K562 (cell line): ENCODE measurements at regions not wholly inside any gene's neighbourhood (a gene's known extent, or its start where the extent isn't known, plus 50 kb on each side); places are given as distances from the start of the nearest gene placed in this dataset.

Source experiments
- ATAC-seq: fragments of 200-7000 bp; cut with Tn5 transposase; 3 replicates; pipeline ENCODE4 v1.9.1; 2020; ENCODE audit warnings: moderate library complexity
- BruUV-seq: library from RNA; stranded (reverse); fragments of 400-500 nt; replicated peaks from 2 replicates; lab custom pipeline; 2021; lab: Mats Ljungman, UMichigan
- CTCF ChIA-PET: fragments of 300-600 bp; formaldehyde crosslinking; extraction: SDS; loops from one replicate; lab custom pipeline; 2021; ENCODE audit warnings: low intra/inter-chr PET ratio; lab: Yijun Ruan, JAX
- POLR2A ChIA-PET: fragments of 300-600, 350-650 bp; sonication (Branson Sonifier 250); formaldehyde crosslinking; extraction: SDS; loops from one replicate; lab custom pipeline; 2021; ENCODE audit warnings: antibody characterized with exemption, inconsistent platforms; lab: Yijun Ruan, JAX
- DNase-seq, 4 experiments: peaks; one replicate each; pipeline versions ENCODE4 v3.0.0 to v3.0.0-alpha.2; 2011 to 2018; ENCODE audit warnings: low spot score in 3 of 4, mixed read lengths in 3 of 4; ENCODE audit errors: extremely low read depth in 1 of 4
- FAIRE-seq: peaks from 2 replicates; lab custom pipeline; 2011; peaks lifted over from hg19 to GRCh38; lab: Jason Lieb, UNC
- H2AFZ ChIP-seq: 2 replicates; pipeline ENCODE4 v1.6.0; 2011; ENCODE audit warnings: low read depth, low read length, control low read depth, inconsistent platforms
- H3K27ac ChIP-seq: fragments of 200-600 bp; 3 replicates; pipeline ENCODE4 v1.8.0; 2011; ENCODE audit warnings: low read depth, mild to moderate bottlenecking, control low read depth, inconsistent platforms, low read length, moderate library complexity, mixed read lengths; ENCODE audit errors: extremely low read depth
- H3K27me3 ChIP-seq, 2 experiments: fragments of 300-600 bp in 1 of 2; 2 replicates in 1 of 2; 3 replicates in 1 of 2; pipeline versions ENCODE4 v1.6.0 to v1.8.0; 2011; ENCODE audit warnings: inconsistent platforms in 2 of 2, low read length in 2 of 2, mild to moderate bottlenecking in 1 of 2, mixed read lengths in 1 of 2, moderate library complexity in 1 of 2; ENCODE audit not compliant: control insufficient read depth in 2 of 2, insufficient read depth in 2 of 2
- H3K36me3 ChIP-seq: fragments of 300-600 bp; 3 replicates; pipeline ENCODE4 v1.8.0; 2011; ENCODE audit warnings: mild to moderate bottlenecking, low read length, inconsistent platforms; ENCODE audit not compliant: control insufficient read depth, insufficient read depth
- H3K4me1 ChIP-seq, 2 experiments: fragments of 200-600 bp in 1 of 2; replicated peaks in 1 of 2; 2 replicates in 1 of 2; 3 replicates in 1 of 2; pipeline versions ENCODE4 v1.5.1 to v1.8.0; 2011; ENCODE audit warnings: inconsistent platforms in 2 of 2, low read length in 2 of 2, mild to moderate bottlenecking in 1 of 2, mixed read lengths in 1 of 2, moderate library complexity in 1 of 2; ENCODE audit not compliant: control insufficient read depth in 2 of 2, insufficient read depth in 2 of 2
- H3K4me2 ChIP-seq: 2 replicates; pipeline ENCODE4 v1.6.1; 2011; ENCODE audit warnings: low read length, control low read depth, inconsistent platforms, mixed read lengths; ENCODE audit not compliant: insufficient read depth
- H3K4me3 ChIP-seq: fragments of 200-600 bp; sonication (generic), shearing (Covaris generic); 2 replicates; pipeline ENCODE4 v1.5.1; 2016; ENCODE audit warnings: control low read depth, inconsistent platforms
- H3K79me2 ChIP-seq: fragments of 200-600 bp; 3 replicates; pipeline ENCODE4 v1.8.0; 2011; ENCODE audit warnings: low read length, inconsistent platforms; ENCODE audit not compliant: control insufficient read depth, insufficient read depth
- H3K9ac ChIP-seq, 2 experiments: 2 replicates each; pipeline versions ENCODE4 v1.6.0 to v1.6.1; 2011; ENCODE audit warnings: low read depth in 2 of 2, low read length in 2 of 2, control low read depth in 1 of 2, inconsistent platforms in 1 of 2, mild to moderate bottlenecking in 1 of 2, mixed read lengths in 1 of 2; ENCODE audit not compliant: insufficient read depth in 1 of 2
- H3K9me1 ChIP-seq: one replicate; pipeline ENCODE4 v1.6.0; 2011; ENCODE audit warnings: inconsistent platforms, mild to moderate bottlenecking, low read length, moderate library complexity; ENCODE audit not compliant: control insufficient read depth, insufficient read depth
- H3K9me3 ChIP-seq: replicated peaks from 2 replicates; pipeline ENCODE4 v1.5.1; 2011; ENCODE audit warnings: low read depth, low read length, inconsistent platforms; ENCODE audit not compliant: control insufficient read depth, insufficient read depth
- H4K20me1 ChIP-seq: replicated peaks from 2 replicates; pipeline ENCODE4 v1.6.1; 2011; ENCODE audit warnings: low read length, inconsistent platforms, mixed read lengths; ENCODE audit not compliant: control insufficient read depth, insufficient read depth
- HDAC1 ChIP-seq, 2 experiments: fragments of 450-650 bp; IDR thresholded peaks; 2 replicates each; pipeline ENCODE4 v1.6.1; 2016 to 2017; ENCODE audit warnings: inconsistent platforms in 1 of 2, mild to moderate bottlenecking in 1 of 2, moderate library complexity in 1 of 2
- JUND ChIP-seq, 2 experiments: IDR thresholded peaks; 2 replicates in 1 of 2; 3 replicates in 1 of 2; pipeline ENCODE4 v1.6.1; 2011; ENCODE audit warnings: borderline replicate concordance in 2 of 2, low read depth in 2 of 2, low read length in 2 of 2, improper control_type of control experiment in 1 of 2, missing biosample characterization in 1 of 2, missing genetic modification characterization in 1 of 2, missing genetic modification reagents in 1 of 2
- KDM5B ChIP-seq: fragments of 200-600 bp; sonication (generic); IDR thresholded peaks from 2 replicates; pipeline ENCODE4 v1.6.1; 2012; ENCODE audit warnings: low read depth, mild to moderate bottlenecking, moderate library complexity, low read length, control low read depth, inconsistent platforms; ENCODE audit not compliant: insufficient replicate concordance
- KLF13 ChIP-seq: fragments of 450-650 bp; IDR thresholded peaks from 2 replicates; pipeline ENCODE4 v1.6.1; 2016; ENCODE audit warnings: missing genetic modification characterization, low read depth, mild to moderate bottlenecking, missing compliant biosample characterization, moderate library complexity, borderline replicate concordance
- POLR3A ChIP-seq: IDR thresholded peaks from 2 replicates; pipeline ENCODE4 v1.6.1; 2011; ENCODE audit warnings: borderline replicate concordance, mild to moderate bottlenecking, moderate library complexity; ENCODE audit not compliant: insufficient read length, insufficient read depth; ENCODE audit errors: extremely low read depth
- SREBF2 ChIP-seq: sonication (generic); formaldehyde crosslinking; IDR thresholded peaks from 2 replicates; pipeline ENCODE4 v1.4.0; 2020; ENCODE audit warnings: mild to moderate bottlenecking, missing genetic modification reagents
- TAL1 ChIP-seq: fragments of 450-650 bp; IDR thresholded peaks from 2 replicates; pipeline ENCODE4 v1.6.1; 2016; ENCODE audit warnings: mild to moderate bottlenecking
- WGBS: fragments of 100-300 bp; shearing (Covaris generic); methylation state at CpG from one replicate; pipeline ENCODE4 v1.1.6; 2016; ENCODE audit warnings: low coverage, mixed read lengths; ENCODE audit not compliant: insufficient coverage; ENCODE audit errors: missing lambda C conversion rate; 5-methylcytosine and 5-hydroxymethylcytosine counted together
- in situ Hi-C: fragments of 300-500 bp; cut with MboI; formaldehyde crosslinking; loops from 4 replicates; pipeline ENCODE4 v1.15.0; 2018; ENCODE audit warnings: inconsistent platforms, mixed read lengths
- intact Hi-C: fragments of 100-400 bp; cut with micrococcal nuclease; formaldehyde crosslinking; loops from 2 replicates; pipeline ENCODE4 v1.14.2; 2022

DNA sequence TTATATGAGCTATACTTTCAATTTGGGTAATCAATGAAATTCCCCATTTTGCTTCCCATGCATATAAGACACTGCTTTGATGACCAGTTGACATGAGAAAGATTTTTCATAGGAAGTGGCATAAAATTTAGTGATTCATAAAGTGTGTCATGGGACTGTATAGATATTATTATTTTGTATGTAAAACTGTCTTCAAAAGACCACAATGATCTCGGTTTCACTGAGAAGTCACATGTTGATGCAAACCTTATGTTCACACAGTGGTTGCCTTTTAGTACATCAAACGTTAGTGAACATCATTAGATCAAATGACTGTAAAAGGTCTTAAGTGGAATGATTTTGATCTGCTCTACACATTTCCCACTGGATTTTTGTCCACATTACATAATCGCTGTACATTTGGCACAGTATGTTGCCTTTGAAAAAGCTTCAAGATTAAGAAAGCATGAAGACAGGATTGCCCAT, 349.2 kb upstream of the MEF2C start:
- no peak for FAIRE-seq

DNA sequence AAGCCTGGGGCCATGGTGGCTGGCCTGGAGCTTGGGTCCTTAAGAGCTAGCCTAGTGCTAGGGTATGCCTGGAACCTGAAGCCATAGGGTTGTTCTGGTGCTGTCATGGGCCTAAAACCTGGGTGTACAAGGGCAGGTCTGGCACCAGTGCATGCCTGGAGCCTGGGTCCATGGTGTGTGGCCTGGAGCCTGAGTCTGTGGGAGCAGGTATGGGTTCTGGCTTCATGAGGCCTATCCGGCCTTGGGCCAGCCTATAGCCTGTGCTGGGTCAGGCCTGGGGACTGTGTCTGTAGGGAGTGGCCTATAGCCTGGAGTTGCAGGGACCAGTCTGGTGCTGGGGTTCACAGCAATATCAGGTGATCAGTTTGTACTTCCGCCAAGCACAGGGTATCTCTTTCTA, 347.2 kb upstream of the MEF2C start:
- H3K4me1 ChIP-seq = no peaks in the 10 kb centered on the region

More for the DNA sequence above, 349.2 kb upstream of the MEF2C start:
- WGBS = 10% methylated on average over 3 of the region's 3 CpGs
- Histone ChIP-seq H3K4me1 (no peaks in the 10 kb centered on the region), H3K79me2 (no peaks in the 10 kb centered on the region), H3K4me3 (no peak overlapping the region), H2AFZ (no peak overlapping the region), H3K9ac (no peak overlapping the region), H3K27me3 (no peaks in the 10 kb centered on the region), H3K27ac (no peak overlapping the region), H3K36me3 (no peaks in the 10 kb centered on the region), H3K9me3 (no peaks in the 10 kb centered on the region), H3K4me2 (no peak overlapping the region), H4K20me1 (no peaks in the 10 kb centered on the region), H3K9me1 (no peaks in the 10 kb centered on the region)
- ATAC-seq = no peak
- in situ Hi-C loops = no loop called here
- TF ChIP-seq POLR3A = no peak
- no peak for TF ChIP-seq HDAC1 (IDR thresholded peaks at IDR 0.05)
- TF ChIP-seq KLF13 = no peak
- TF ChIP-seq TAL1 = no peak
- no peak for TF ChIP-seq KDM5B
- no peak for TF ChIP-seq SREBF2
- ChIA-PET CTCF (no interaction called here), POLR2A (no interaction called here)
- intact Hi-C loops = no loop called here
- no TSS peak for BruUV-seq
- DNase-seq = no peak

More for the DNA sequence above, 347.2 kb upstream of the MEF2C start:
- POLR2A ChIA-PET = no interaction called here
- Histone ChIP-seq H3K4me2 (no peak overlapping the region), H3K27me3 (no peaks in the 10 kb centered on the region), H3K9ac (no peak overlapping the region), H2AFZ (no peak overlapping the region), H4K20me1 (no peaks in the 10 kb centered on the region), H3K79me2 (no peaks in the 10 kb centered on the region), H3K9me3 (no peaks in the 10 kb centered on the region), H3K27ac (no peak overlapping the region), H3K4me3 (no peak overlapping the region), H3K9me1 (no peaks in the 10 kb centered on the region), H3K36me3 (no peaks in the 10 kb centered on the region)
- intact Hi-C loops (no loop called here), in situ Hi-C loops (no loop called here)
- DNase-seq (no peak), FAIRE-seq (no peak), ATAC-seq (no peak)
- no peak for TF ChIP-seq JUND (IDR thresholded peaks at IDR 0.05; ENCODE audit: borderline replicate concordance, low read depth, low read length)
- no peak for TF ChIP-seq JUND (tag; IDR thresholded peaks at IDR 0.05; ENCODE audit: borderline replicate concordance, low read depth, low read length)
- BruUV-seq = no TSS peak
- CTCF ChIA-PET = no interaction called here
- 78% methylated on average over 2 of the region's 2 CpGs for WGBS
